LNCaP clone FGC (cell line): ENCODE measurements at regions not wholly inside any gene's neighbourhood (a gene's known extent, or its start where the extent isn't known, plus 50 kb on each side); places are given as distances from the start of the nearest gene placed in this dataset.

Experiments used
- DNase-seq: peaks from one replicate; pipeline ENCODE4 v3.0.0-alpha.2; 2011; ENCODE audit warnings: low read depth
- H3K4me3 ChIP-seq: 2 replicates; pipeline ENCODE4 v1.5.1; 2011; ENCODE audit warnings: mild to moderate bottlenecking, low read depth, low read length, control low read depth
- TF ChIP-seq, protein P1 (sequence below): IDR thresholded peaks from 2 replicates; pipeline ENCODE4 v1.5.1; 2012; ENCODE audit warnings: mild to moderate bottlenecking; ENCODE audit not compliant: control insufficient read depth, insufficient read depth; ENCODE audit errors: extremely low read depth

DNA sequence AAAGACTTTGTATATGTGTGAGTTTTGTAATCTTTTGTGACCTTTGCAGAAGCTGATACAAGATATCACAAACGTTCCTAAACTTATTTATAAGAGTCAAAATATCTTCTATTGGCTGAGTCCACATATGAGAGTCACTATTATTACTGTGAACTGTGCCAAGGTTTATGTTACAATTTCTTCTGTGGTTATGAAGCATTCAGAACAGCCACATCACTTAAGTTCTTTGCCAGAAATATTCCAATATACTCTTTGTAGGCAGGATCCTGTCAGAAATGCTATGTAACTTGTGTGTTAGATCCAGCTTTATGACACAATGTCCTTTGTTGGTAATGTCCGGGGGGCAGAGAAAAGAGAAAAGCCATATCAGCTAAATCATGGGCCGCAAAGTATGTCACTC lies 1030.3 kb upstream of the AMELY start:
- H3K4me3 ChIP-seq, result no peak overlapping the region
- TF ChIP-seq, protein P1, sequence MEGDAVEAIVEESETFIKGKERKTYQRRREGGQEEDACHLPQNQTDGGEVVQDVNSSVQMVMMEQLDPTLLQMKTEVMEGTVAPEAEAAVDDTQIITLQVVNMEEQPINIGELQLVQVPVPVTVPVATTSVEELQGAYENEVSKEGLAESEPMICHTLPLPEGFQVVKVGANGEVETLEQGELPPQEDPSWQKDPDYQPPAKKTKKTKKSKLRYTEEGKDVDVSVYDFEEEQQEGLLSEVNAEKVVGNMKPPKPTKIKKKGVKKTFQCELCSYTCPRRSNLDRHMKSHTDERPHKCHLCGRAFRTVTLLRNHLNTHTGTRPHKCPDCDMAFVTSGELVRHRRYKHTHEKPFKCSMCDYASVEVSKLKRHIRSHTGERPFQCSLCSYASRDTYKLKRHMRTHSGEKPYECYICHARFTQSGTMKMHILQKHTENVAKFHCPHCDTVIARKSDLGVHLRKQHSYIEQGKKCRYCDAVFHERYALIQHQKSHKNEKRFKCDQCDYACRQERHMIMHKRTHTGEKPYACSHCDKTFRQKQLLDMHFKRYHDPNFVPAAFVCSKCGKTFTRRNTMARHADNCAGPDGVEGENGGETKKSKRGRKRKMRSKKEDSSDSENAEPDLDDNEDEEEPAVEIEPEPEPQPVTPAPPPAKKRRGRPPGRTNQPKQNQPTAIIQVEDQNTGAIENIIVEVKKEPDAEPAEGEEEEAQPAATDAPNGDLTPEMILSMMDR, result no peak
- DNase-seq, result no peak

DNA sequence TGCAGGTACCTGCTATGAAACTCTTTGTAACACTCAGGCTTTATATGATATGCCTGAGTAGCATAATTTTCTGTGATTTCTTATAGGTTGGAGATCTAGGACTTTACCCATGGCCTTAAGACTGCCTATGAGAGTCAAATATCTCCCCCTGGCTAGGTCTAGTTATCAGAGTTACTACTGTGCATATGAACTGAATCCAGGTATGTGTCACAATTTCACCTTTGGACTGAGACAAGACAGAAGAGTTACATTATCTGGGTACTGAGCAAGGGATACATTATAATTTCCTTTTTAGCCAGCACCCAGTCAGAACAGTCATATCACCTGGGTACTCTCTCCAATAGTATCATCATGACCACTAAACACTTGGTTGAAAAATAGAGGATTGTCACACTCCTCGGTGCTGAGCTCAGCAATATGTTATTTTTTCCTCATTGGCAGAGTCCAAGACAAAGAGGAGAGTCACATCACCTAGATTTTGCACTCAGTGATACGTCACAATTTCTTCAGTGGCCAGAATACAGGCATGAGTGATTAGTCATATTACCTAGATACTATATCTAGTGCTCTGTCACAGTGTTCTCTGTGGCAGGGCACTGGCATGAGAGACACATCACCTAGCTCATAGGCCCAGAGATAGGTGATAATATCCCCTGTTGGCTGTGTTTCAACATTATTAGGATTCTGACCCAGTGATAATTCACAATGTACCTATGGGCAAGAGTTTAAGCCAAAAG lies 1027.6 kb upstream of the AMELY start:
- no peak overlapping the region for H3K4me3 ChIP-seq
- no peak for DNase-seq
- TF ChIP-seq, protein P1, result no peak

DNA sequence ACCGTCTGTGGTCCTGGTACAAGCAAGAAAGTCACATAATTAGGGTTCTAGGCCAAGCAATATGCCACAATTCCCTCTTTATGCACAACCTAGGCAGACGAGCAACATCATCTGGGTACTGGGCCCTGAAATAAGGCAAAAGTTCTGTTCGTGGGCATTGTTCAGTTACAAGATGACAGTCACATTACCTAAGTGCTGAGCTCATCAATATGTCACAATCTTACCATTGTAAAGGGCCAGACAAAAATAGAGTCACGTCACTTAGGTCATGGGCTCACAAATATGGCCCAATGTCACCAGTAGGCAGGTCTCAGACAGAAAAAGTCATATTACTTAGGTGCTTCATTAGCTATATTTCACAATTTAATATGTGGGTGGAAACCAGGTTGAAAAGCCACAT lies 1025.3 kb upstream of the AMELY start:
- no peak overlapping the region for H3K4me3 ChIP-seq
- TF ChIP-seq, protein P1, result no peak
- DNase-seq, result no peak

- DNase-seq, result no peak
- TF ChIP-seq, protein P1, result no peak
- no peak overlapping the region for H3K4me3 ChIP-seq
These were observed 1024.5 kb upstream of the AMELY start for GRCh38 chrY:7936046-7936445.

DNA sequence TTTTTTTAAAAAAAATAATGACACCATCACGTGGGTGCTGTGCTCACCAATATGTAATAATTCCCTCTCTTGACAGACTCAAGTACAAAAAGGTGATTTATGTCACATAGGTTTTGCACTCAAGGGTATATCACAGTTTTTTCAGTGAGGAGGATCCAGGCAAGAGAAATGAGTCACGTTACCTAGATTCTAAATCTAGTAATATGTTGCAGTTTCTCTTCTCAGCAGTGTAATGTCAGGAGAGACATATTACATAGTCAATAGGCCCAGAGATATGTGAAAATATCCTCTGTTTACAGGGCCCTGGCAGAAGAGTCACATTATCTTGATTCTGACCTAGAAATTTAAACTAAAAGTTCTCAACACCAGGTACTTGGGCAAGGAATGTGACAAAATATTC lies 1024.1 kb upstream of the AMELY start:
- no peak overlapping the region for H3K4me3 ChIP-seq
- DNase-seq, result no peak
- TF ChIP-seq, protein P1, result no peak

DNA sequence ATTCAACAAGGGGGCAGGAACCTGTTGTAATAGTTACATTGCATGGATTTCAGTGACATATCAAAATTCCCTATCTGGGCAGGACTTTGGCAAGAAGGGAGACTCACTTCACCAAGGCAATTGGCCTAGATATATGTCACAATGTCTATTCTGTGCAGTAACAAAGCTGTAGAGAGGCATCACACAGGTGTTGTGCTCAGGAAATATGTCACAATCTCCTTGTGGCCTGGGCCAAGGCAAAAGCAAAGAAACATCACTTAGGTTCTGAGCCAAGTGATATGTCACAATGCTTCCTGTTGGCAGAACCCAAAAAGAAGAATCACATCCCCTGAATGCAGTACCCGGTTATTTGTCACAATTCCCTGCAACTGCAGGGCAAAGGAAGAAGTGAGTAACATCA lies 1020.9 kb upstream of the AMELY start:
- H3K4me3 ChIP-seq, result no peak overlapping the region
- TF ChIP-seq, protein P1, result no peak
- DNase-seq, result no peak

DNA sequence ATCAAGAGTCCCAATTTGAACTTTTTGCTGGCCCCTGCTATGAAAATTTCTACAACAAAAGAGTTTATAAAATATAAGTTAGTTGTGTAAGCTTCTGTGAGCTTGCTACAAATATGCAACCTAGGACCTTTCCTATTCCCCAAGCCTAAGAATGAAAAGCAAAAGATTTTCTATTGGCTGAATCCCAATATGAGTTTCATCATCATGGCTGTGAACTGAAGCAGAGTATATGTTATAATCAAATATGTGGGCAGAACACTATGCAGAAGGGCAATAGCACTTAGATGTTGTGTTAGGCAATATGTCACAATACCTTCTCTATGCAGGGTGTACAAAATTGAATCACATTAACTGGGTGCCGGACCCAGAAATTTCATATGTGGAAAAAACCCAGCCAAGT lies 1018.3 kb upstream of the AMELY start:
- DNase-seq, result no peak
- H3K4me3 ChIP-seq, result no peak overlapping the region
- TF ChIP-seq, protein P1, result no peak
